Activated CD4-positive, alpha-beta T cell treated with anti-CD3 and anti-CD28 coated beads for 36 hours (primary cell): ENCODE measurements at regions not wholly inside any gene's neighbourhood (a gene's known extent, or its start where the extent isn't known, plus 50 kb on each side); places are given as distances from the start of the nearest gene placed in this dataset.

Experiments
- ATAC-seq: fragments of 200-7000 bp; cut with Tn5 transposase; one replicate; pipeline ENCODE4 v1.10.0; 2021; ENCODE audit warnings: mild to moderate bottlenecking, moderate library complexity
- CTCF ChIA-PET: fragments of 350-600 bp; sonication (Branson Sonifier 250); formaldehyde crosslinking; loops from one replicate; lab custom pipeline; 2021; ENCODE audit warnings: antibody characterized with exemption; lab: Charles Lee
- POLR2A ChIA-PET: fragments of 350-600 bp; sonication (Branson Sonifier 250); formaldehyde crosslinking; loops from one replicate; lab custom pipeline; 2021; ENCODE audit warnings: antibody characterized with exemption, inconsistent platforms; lab: Charles Lee
- DNase-seq: peaks from one replicate; pipeline ENCODE4 v3.0.0-alpha.2; 2020
- H3K27ac Mint-ChIP-seq: one replicate; pipeline ENCODE4 v1.8.0; 2021; ENCODE audit warnings: mixed read lengths
- H3K27me3 Mint-ChIP-seq: one replicate; pipeline ENCODE4 v1.8.0; 2021; ENCODE audit warnings: mixed read lengths
- H3K36me3 Mint-ChIP-seq: one replicate; pipeline ENCODE4 v1.8.0; 2021; ENCODE audit warnings: low read depth, mixed read lengths
- H3K4me1 Mint-ChIP-seq: one replicate; pipeline ENCODE4 v1.8.0; 2021; ENCODE audit warnings: mixed read lengths
- H3K4me3 Mint-ChIP-seq: one replicate; pipeline ENCODE4 v1.8.0; 2021; ENCODE audit warnings: mild to moderate bottlenecking, moderate library complexity, mixed read lengths
- H3K9me3 Mint-ChIP-seq: one replicate; pipeline ENCODE4 v1.8.0; 2021; ENCODE audit warnings: low read depth, mixed read lengths
- intact Hi-C, 2 experiments: fragments of 100-400 bp; cut with DNase I in 1 of 2; cut with micrococcal nuclease in 1 of 2; formaldehyde crosslinking; loops; one replicate each; pipeline versions ENCODE4 v1.14.2 to v1.15.1; 2022 to 2024; cut with DNase I, micrococcal nuclease

GRCh38 chr18:46320928-46321711 lies 216.9 kb downstream of the HAUS1 start:
- CTCF ChIA-PET, result no interaction called here

GRCh38 chr18:46321955-46322354 lies 217.8 kb downstream of the HAUS1 start:
- H3K9me3 Mint-ChIP-seq, result no peaks in the 10 kb centered on the region

More at GRCh38 chr18:46320928-46321711, 216.9 kb downstream of the HAUS1 start:
- no peaks in the 10 kb centered on the region for H3K36me3 Mint-ChIP-seq
- no peak overlapping the region for H3K27ac Mint-ChIP-seq
- H3K4me3 Mint-ChIP-seq, result no peak overlapping the region
- H3K4me1 Mint-ChIP-seq, result peaks cover 4% of the 10 kb centered on the region
- ATAC-seq (no peak), DNase-seq (no peak)
- POLR2A ChIA-PET, result no interaction called here
- no peaks in the 10 kb centered on the region for H3K27me3 Mint-ChIP-seq
- H3K9me3 Mint-ChIP-seq, result no peaks in the 10 kb centered on the region
- intact Hi-C loops, result no loop called here

GRCh38 chr18:46322411-46322891 lies 218.3 kb downstream of the HAUS1 start:
- DNase-seq (no peak), ATAC-seq (no peak)
- no peaks in the 10 kb centered on the region for H3K9me3 Mint-ChIP-seq
- H3K4me1 Mint-ChIP-seq, result peaks cover 4% of the 10 kb centered on the region
- H3K27ac Mint-ChIP-seq, result no peak overlapping the region
- H3K36me3 Mint-ChIP-seq, result no peaks in the 10 kb centered on the region
- CTCF ChIA-PET, result interaction anchor here (0.7 kb wide), 1 partner anchor 149 kb away, joined by 4 read pairs; a partner anchor contains a TSS
- no peak overlapping the region for H3K4me3 Mint-ChIP-seq
- POLR2A ChIA-PET, result no interaction called here
- no peaks in the 10 kb centered on the region for H3K27me3 Mint-ChIP-seq
- intact Hi-C loops, result no loop called here

More at GRCh38 chr18:46321955-46322354, 217.8 kb downstream of the HAUS1 start:
- POLR2A ChIA-PET, result no interaction called here
- Mint-ChIP-seq H3K4me3 (no peak overlapping the region), H3K4me1 (peaks cover 4% of the 10 kb centered on the region), H3K27me3 (no peaks in the 10 kb centered on the region), H3K36me3 (no peaks in the 10 kb centered on the region), H3K27ac (no peak overlapping the region)
- CTCF ChIA-PET, result interaction anchor here (0.7 kb wide), 1 partner anchor 148 kb away, joined by 4 read pairs; a partner anchor contains a TSS
- DNase-seq, result no peak
- no peak for ATAC-seq
- intact Hi-C loops, result no loop called here

GRCh38 chr18:46322941-46323340 lies 218.8 kb downstream of the HAUS1 start:
- no peak overlapping the region for H3K27ac Mint-ChIP-seq

GRCh38 chr18:46324087-46324955 lies 220.1 kb downstream of the HAUS1 start:
- ChIA-PET POLR2A (no interaction called here), CTCF (no interaction called here)
- Mint-ChIP-seq H3K27ac (no peak overlapping the region), H3K36me3 (no peaks in the 10 kb centered on the region), H3K4me3 (no peak overlapping the region), H3K9me3 (no peaks in the 10 kb centered on the region), H3K27me3 (no peaks in the 10 kb centered on the region), H3K4me1 (peaks cover 4% of the 10 kb centered on the region)
- ATAC-seq (peak; percentile 78), DNase-seq (no peak)
- intact Hi-C loops, result no loop called here

More at GRCh38 chr18:46322941-46323340, 218.8 kb downstream of the HAUS1 start:
- Mint-ChIP-seq H3K27me3 (no peaks in the 10 kb centered on the region), H3K9me3 (no peaks in the 10 kb centered on the region), H3K36me3 (no peaks in the 10 kb centered on the region), H3K4me3 (no peak overlapping the region), H3K4me1 (peaks cover 4% of the 10 kb centered on the region)
- POLR2A ChIA-PET, result no interaction called here
- CTCF ChIA-PET, result no interaction called here
- DNase-seq (no peak), ATAC-seq (no peak)
- intact Hi-C loops, result no loop called here

- Mint-ChIP-seq H3K9me3 (no peaks in the 10 kb centered on the region), H3K27me3 (no peaks in the 10 kb centered on the region), H3K27ac (no peak overlapping the region), H3K36me3 (no peaks in the 10 kb centered on the region), H3K4me3 (no peak overlapping the region), H3K4me1 (peaks cover 4% of the 10 kb centered on the region)
- intact Hi-C loops, result no loop called here
- ATAC-seq (no peak), DNase-seq (no peak)
- POLR2A ChIA-PET, result no interaction called here
- CTCF ChIA-PET, result no interaction called here
These were observed 221.7 kb downstream of the HAUS1 start for GRCh38 chr18:46325895-46326294.

- Mint-ChIP-seq H3K27ac (no peak overlapping the region), H3K36me3 (no peaks in the 10 kb centered on the region), H3K4me3 (no peak overlapping the region), H3K27me3 (peaks cover 25% of the 10 kb centered on the region), H3K4me1 (peaks cover 7% of the 10 kb centered on the region), H3K9me3 (no peaks in the 10 kb centered on the region)
- intact Hi-C loops, result no loop called here
- ChIA-PET CTCF (no interaction called here), POLR2A (no interaction called here)
- no peak for ATAC-seq
- no peak for DNase-seq
These were observed 225.6 kb downstream of the HAUS1 start for GRCh38 chr18:46329736-46330246.

GRCh38 chr18:46331316-46331715 lies 227.1 kb downstream of the HAUS1 start:
- Mint-ChIP-seq H3K9me3 (no peaks in the 10 kb centered on the region), H3K4me3 (no peak overlapping the region), H3K27me3 (peaks cover 39% of the 10 kb centered on the region), H3K4me1 (peaks cover 12% of the 10 kb centered on the region), H3K27ac (no peak overlapping the region), H3K36me3 (no peaks in the 10 kb centered on the region)
- CTCF ChIA-PET, result no interaction called here
- intact Hi-C loops, result no loop called here
- POLR2A ChIA-PET, result no interaction called here
- no peak for DNase-seq
- no peak for ATAC-seq

GRCh38 chr18:46332286-46332801 lies 228.2 kb downstream of the HAUS1 start:
- Mint-ChIP-seq H3K36me3 (no peaks in the 10 kb centered on the region), H3K4me1 (peaks cover 12% of the 10 kb centered on the region), H3K27me3 (peaks cover 43% of the 10 kb centered on the region), H3K27ac (no peak overlapping the region), H3K9me3 (no peaks in the 10 kb centered on the region), H3K4me3 (no peak overlapping the region)
- ATAC-seq, result no peak
- DNase-seq, result no peak
- POLR2A ChIA-PET, result interaction anchor here (0.6 kb wide), 1 partner anchor 143 kb away, joined by 3 read pairs; no protein-coding TSS in a partner anchor
- intact Hi-C loops, result no loop called here
- CTCF ChIA-PET, result interaction anchor here (0.5 to 0.8 kb wide), 2 partner anchors 16 to 55 kb away, joined by 3 to 6 read pairs; no protein-coding TSS in a partner anchor

GRCh38 chr18:46332921-46333341 lies 228.7 kb downstream of the HAUS1 start:
- peak; percentile 14 for ATAC-seq
- ChIA-PET POLR2A (no interaction called here), CTCF (no interaction called here)
- no peaks in the 10 kb centered on the region for H3K36me3 Mint-ChIP-seq
- no peak overlapping the region for H3K27ac Mint-ChIP-seq
- no peaks in the 10 kb centered on the region for H3K9me3 Mint-ChIP-seq
- H3K27me3 Mint-ChIP-seq, result peaks cover 49% of the 10 kb centered on the region
- H3K4me1 Mint-ChIP-seq, result peaks cover 12% of the 10 kb centered on the region
- H3K4me3 Mint-ChIP-seq, result peak overlapping the region; percentile 65
- peak; percentile 24 for DNase-seq
- intact Hi-C loops, result loop anchor here in 1 of 2 experiments (1.0 kb wide), 1 partner anchor 229 kb away; the partner anchor contains the start of gene HAUS1
